ENCODE measurements at regions not wholly inside any gene's neighbourhood (a gene's known extent, or its start where the extent isn't known, plus 50 kb on each side); places are given as distances from the start of the nearest gene placed in this dataset.

DNA sequence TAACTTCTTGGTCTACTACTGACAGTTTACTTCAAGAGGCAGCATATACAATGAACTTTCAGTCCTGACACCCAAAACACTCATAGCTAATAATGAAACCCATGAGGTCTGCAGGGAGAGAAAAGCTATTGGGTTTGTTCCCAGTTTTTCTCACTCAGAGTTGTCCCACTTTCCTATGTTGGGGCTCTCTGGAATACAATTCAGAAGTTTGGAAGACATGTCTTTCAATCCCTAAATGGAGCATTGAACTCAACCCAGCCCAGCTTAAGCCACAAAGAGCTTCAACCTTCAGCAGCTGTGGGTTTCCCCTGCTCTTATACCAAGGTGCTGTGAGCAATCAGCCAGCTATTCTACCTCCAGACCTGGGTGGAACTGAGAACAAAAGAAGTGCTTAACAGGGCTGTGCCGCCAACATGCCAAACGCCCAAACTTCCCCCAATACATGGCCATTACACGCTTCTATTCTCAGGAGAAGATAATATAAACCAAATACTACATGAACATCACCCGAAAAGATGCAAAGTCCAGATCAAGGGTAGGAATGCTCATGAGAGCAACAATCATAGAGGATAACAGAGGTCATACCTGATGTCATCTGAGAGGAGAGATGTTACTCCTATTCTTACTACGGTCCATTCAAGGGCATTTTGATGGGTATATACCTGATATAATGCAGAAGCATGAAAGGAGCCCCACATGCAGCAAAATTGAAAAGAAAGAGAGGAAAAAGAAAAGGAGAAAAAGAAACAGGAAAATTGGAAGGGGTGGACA, 131.2 kb upstream of the TGFBR2 start:
- 82 to 92% (median 90%) methylated on average over 5 of the region's 5 CpGs for WGBS, 5 donors
- peaks cover 0 to 43% (median 19%) of the 10 kb centered on the region in 4 donors for H3K4me1 ChIP-seq
- H3K36me3 ChIP-seq: no peaks in the 10 kb centered on the region
- intact Hi-C loops (cut with DNase I; ENCODE audit: low total_unique reads): no loop called here
- no peaks in the 10 kb centered on the region for H3K9me3 ChIP-seq
- no peak overlapping the region for H3K4me3 ChIP-seq
- no peak for DNase-seq
- no peak overlapping the region for H3K27ac ChIP-seq
- TF ChIP-seq POLR2AphosphoS5 (IDR thresholded peaks at IDR 0.05): no peak
- TF ChIP-seq POLR2A (IDR thresholded peaks at IDR 0.05): no peak
- TF ChIP-seq, protein P1, sequence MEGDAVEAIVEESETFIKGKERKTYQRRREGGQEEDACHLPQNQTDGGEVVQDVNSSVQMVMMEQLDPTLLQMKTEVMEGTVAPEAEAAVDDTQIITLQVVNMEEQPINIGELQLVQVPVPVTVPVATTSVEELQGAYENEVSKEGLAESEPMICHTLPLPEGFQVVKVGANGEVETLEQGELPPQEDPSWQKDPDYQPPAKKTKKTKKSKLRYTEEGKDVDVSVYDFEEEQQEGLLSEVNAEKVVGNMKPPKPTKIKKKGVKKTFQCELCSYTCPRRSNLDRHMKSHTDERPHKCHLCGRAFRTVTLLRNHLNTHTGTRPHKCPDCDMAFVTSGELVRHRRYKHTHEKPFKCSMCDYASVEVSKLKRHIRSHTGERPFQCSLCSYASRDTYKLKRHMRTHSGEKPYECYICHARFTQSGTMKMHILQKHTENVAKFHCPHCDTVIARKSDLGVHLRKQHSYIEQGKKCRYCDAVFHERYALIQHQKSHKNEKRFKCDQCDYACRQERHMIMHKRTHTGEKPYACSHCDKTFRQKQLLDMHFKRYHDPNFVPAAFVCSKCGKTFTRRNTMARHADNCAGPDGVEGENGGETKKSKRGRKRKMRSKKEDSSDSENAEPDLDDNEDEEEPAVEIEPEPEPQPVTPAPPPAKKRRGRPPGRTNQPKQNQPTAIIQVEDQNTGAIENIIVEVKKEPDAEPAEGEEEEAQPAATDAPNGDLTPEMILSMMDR (IDR thresholded peaks at IDR 0.05): no peak
- no peak for TF ChIP-seq EP300 (IDR thresholded peaks at IDR 0.05)
- no peaks in the 10 kb centered on the region for H3K27me3 ChIP-seq

DNA sequence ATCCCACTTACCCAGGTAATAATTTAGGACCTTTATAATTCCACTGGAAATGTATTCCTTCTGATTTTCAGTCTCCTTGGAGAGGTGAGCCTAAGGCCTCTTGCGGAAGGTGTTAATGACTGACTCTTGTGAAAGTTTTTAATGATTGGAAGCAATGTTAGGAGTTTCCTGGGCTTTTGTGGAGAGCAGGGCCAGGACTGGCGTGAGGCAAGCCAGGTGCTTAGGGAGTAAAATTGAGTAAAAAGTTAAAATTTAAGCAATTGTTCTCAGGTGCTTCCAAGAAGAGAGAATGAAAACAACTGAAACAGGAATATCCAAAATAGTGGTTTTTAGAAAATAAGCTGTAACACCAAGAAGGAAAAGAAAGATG, 130.6 kb upstream of the TGFBR2 start:
- no peak for DNase-seq
- 94 to 98% (median 98%) methylated on average over 2 of the region's 2 CpGs for WGBS, 5 donors
- TF ChIP-seq POLR2A (IDR thresholded peaks at IDR 0.05) (no peak), POLR2AphosphoS5 (IDR thresholded peaks at IDR 0.05) (no peak), EP300 (IDR thresholded peaks at IDR 0.05) (no peak)
- TF ChIP-seq, protein P1 (IDR thresholded peaks at IDR 0.05): no peak
- H3K4me1 ChIP-seq: peaks cover 0 to 46% (median 21%) of the 10 kb centered on the region in 4 donors
- H3K9me3 ChIP-seq: no peaks in the 10 kb centered on the region
- H3K27me3 ChIP-seq: no peaks in the 10 kb centered on the region
- no peaks in the 10 kb centered on the region for H3K36me3 ChIP-seq
- H3K27ac ChIP-seq: no peak overlapping the region
- intact Hi-C loops (cut with DNase I; ENCODE audit: low total_unique reads): no loop called here
- H3K4me3 ChIP-seq: no peak overlapping the region

DNA sequence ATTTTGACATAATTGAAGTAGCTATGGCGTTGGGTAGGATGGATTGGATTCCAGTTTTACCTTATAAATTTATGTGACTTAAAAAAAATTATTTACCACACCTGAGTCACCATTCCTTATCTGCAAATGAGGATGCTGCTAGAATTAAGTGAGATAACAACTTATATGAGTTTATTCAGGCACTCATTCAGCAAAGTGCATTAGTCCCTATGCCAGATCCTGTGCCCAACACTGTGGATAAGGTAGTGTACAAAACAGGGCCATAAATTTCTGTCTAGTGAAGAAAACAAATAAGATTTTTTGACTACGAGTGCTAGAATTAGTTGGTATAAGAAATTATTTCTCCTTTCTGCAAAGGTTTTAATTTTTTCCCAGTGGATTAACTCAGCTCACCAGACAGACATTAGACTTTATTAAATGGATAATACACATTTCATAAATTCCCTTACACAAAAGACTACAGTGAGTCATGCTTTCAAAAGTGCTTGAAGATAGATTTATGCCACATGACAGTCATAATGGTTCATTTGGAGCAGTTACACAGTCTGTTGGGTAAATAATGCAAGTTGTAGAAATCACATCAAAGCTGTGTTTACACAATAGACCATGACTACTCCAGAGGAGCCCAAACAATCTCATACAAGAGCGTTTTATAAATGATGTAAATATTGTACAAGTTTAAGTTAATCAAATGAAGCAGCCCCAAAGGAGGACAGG, 129.9 kb upstream of the TGFBR2 start:
- intact Hi-C loops (cut with DNase I; ENCODE audit: low total_unique reads): no loop called here
- H3K4me1 ChIP-seq: peaks cover 0 to 46% (median 19%) of the 10 kb centered on the region in 4 donors
- no peaks in the 10 kb centered on the region for H3K27me3 ChIP-seq

More for the DNA sequence above, 129.9 kb upstream of the TGFBR2 start:
- TF ChIP-seq POLR2A (IDR thresholded peaks at IDR 0.05): no peak
- TF ChIP-seq POLR2AphosphoS5 (IDR thresholded peaks at IDR 0.05): no peak
- no peak for TF ChIP-seq EP300 (IDR thresholded peaks at IDR 0.05)
- TF ChIP-seq, protein P1 (IDR thresholded peaks at IDR 0.05): no peak
- no peak overlapping the region for H3K27ac ChIP-seq
- H3K36me3 ChIP-seq: no peaks in the 10 kb centered on the region
- no peak overlapping the region for H3K4me3 ChIP-seq
- DNase-seq: no peak
- WGBS, 5 donors: 43 to 61% (median 51%) methylated on average over 3 of the region's 3 CpGs
- no peaks in the 10 kb centered on the region for H3K9me3 ChIP-seq
